ENCODE measurements at regions not wholly inside any gene's neighbourhood (a gene's known extent, or its start where the extent isn't known, plus 50 kb on each side); places are given as distances from the start of the nearest gene placed in this dataset.

GRCh38 chr12:29035112-29035511 lies 114.0 kb upstream of the FAR2 start:
- H3K4me3 ChIP-seq (ENCODE audit: control insufficient read depth, low read depth, low read length), result no peak overlapping the region
- TF ChIP-seq CTCF (IDR thresholded peaks at IDR 0.05; ENCODE audit: control insufficient read depth, insufficient read depth, low read depth, low read length, missing control alignments), result no peak
- no peak for DNase-seq (ENCODE audit: low read depth)

GRCh38 chr12:29039013-29039412 lies 110.1 kb upstream of the FAR2 start:
- DNase-seq (ENCODE audit: low read depth), result peak; percentile 97

GRCh38 chr12:29041621-29042020 lies 107.5 kb upstream of the FAR2 start:
- DNase-seq (ENCODE audit: low read depth), result peak; percentile 81
- no peak for TF ChIP-seq CTCF (IDR thresholded peaks at IDR 0.05; ENCODE audit: control insufficient read depth, insufficient read depth, low read depth, low read length, missing control alignments)
- no peak overlapping the region for H3K4me3 ChIP-seq (ENCODE audit: control insufficient read depth, low read depth, low read length)

More at GRCh38 chr12:29039013-29039412, 110.1 kb upstream of the FAR2 start:
- no peak for TF ChIP-seq CTCF (IDR thresholded peaks at IDR 0.05; ENCODE audit: control insufficient read depth, insufficient read depth, low read depth, low read length, missing control alignments)
- no peak overlapping the region for H3K4me3 ChIP-seq (ENCODE audit: control insufficient read depth, low read depth, low read length)

- no peak overlapping the region for H3K4me3 ChIP-seq (ENCODE audit: control insufficient read depth, low read depth, low read length)
- DNase-seq (ENCODE audit: low read depth), result peak; percentile 44
- TF ChIP-seq CTCF (IDR thresholded peaks at IDR 0.05; ENCODE audit: control insufficient read depth, insufficient read depth, low read depth, low read length, missing control alignments), result no peak
Observed at GRCh38 chr12:29043069-29043468, 106.0 kb upstream of the FAR2 start.

- DNase-seq (ENCODE audit: low read depth), result no peak
- no peak for TF ChIP-seq CTCF (IDR thresholded peaks at IDR 0.05; ENCODE audit: control insufficient read depth, insufficient read depth, low read depth, low read length, missing control alignments)
- no peak overlapping the region for H3K4me3 ChIP-seq (ENCODE audit: control insufficient read depth, low read depth, low read length)
Observed at GRCh38 chr12:29044799-29045198, 104.3 kb upstream of the FAR2 start.

GRCh38 chr12:29048787-29049186 lies 100.3 kb upstream of the FAR2 start:
- no peak overlapping the region for H3K4me3 ChIP-seq (ENCODE audit: control insufficient read depth, low read depth, low read length)
- TF ChIP-seq CTCF (IDR thresholded peaks at IDR 0.05; ENCODE audit: control insufficient read depth, insufficient read depth, low read depth, low read length, missing control alignments), result no peak
- no peak for DNase-seq (ENCODE audit: low read depth)

GRCh38 chr12:29050503-29050902 lies 98.6 kb upstream of the FAR2 start:
- no peak for DNase-seq (ENCODE audit: low read depth)
- H3K4me3 ChIP-seq (ENCODE audit: control insufficient read depth, low read depth, low read length), result no peak overlapping the region
- no peak for TF ChIP-seq CTCF (IDR thresholded peaks at IDR 0.05; ENCODE audit: control insufficient read depth, insufficient read depth, low read depth, low read length, missing control alignments)

Data from AG09309 (cell line).